ENCODE measurements at regions not wholly inside any gene's neighbourhood (a gene's known extent, or its start where the extent isn't known, plus 50 kb on each side); places are given as distances from the start of the nearest gene placed in this dataset.

- TF ChIP-seq CTCF (IDR thresholded peaks at IDR 0.05; ENCODE audit: low read length) = no peak
- no peak for TF ChIP-seq EZH2 (IDR thresholded peaks at IDR 0.05; ENCODE audit: borderline replicate concordance, low read length)
These were observed 411.9 kb downstream of the MN1 start for GRCh38 chr22:27389727-27390075.

Measured in OCI-LY1 (cell line).